H9 (cell line): ENCODE measurements at regions not wholly inside any gene's neighbourhood (a gene's known extent, or its start where the extent isn't known, plus 50 kb on each side); places are given as distances from the start of the nearest gene placed in this dataset.

Experiments used
- DNase-seq: peaks from one replicate; pipeline ENCODE4 v3.0.0-alpha.2; 2017
- H2AFZ ChIP-seq: one replicate; pipeline ENCODE4 v1.6.1; 2013; ENCODE audit warnings: mild to moderate bottlenecking, low read length, control low read depth, moderate library complexity
- H2AK5ac ChIP-seq: 2 replicates; pipeline ENCODE4 v1.6.1; 2013; ENCODE audit warnings: low read length, control low read depth, mixed read lengths; ENCODE audit not compliant: insufficient read length
- H2BK120ac ChIP-seq: one replicate; pipeline ENCODE4 v1.6.1; 2013; ENCODE audit warnings: low read depth, mild to moderate bottlenecking, low read length, control low read depth, inconsistent platforms; ENCODE audit not compliant: poor library complexity, severe bottlenecking
- H2BK12ac ChIP-seq: 2 replicates; pipeline ENCODE4 v1.6.1; 2013; ENCODE audit warnings: low read length, control low read depth, mixed read lengths, low read depth; ENCODE audit not compliant: insufficient read length
- H2BK15ac ChIP-seq: 2 replicates; pipeline ENCODE4 v1.6.1; 2013; ENCODE audit warnings: low read depth, low read length, control low read depth
- H2BK20ac ChIP-seq: one replicate; pipeline ENCODE4 v1.6.1; 2013; ENCODE audit warnings: low read depth, mild to moderate bottlenecking, low read length, control low read depth, inconsistent platforms; ENCODE audit not compliant: poor library complexity, severe bottlenecking
- H2BK5ac ChIP-seq: 2 replicates; pipeline ENCODE4 v1.6.1; 2013; ENCODE audit warnings: low read length, control low read depth, mixed read lengths; ENCODE audit not compliant: insufficient read length
- H3K14ac ChIP-seq: 2 replicates; pipeline ENCODE4 v1.6.1; 2013; ENCODE audit warnings: low read length, control low read depth; ENCODE audit not compliant: insufficient read depth
- H3K18ac ChIP-seq: 2 replicates; pipeline ENCODE4 v1.6.1; 2013; ENCODE audit warnings: low read depth, mild to moderate bottlenecking, mixed read lengths, low read length, control low read depth; ENCODE audit not compliant: insufficient read length
- H3K23ac ChIP-seq: 2 replicates; pipeline ENCODE4 v1.6.1; 2013; ENCODE audit warnings: low read length, control low read depth, mixed read lengths, low read depth; ENCODE audit not compliant: insufficient read length
- H3K23me2 ChIP-seq: 2 replicates; pipeline ENCODE4 v1.6.1; 2013; ENCODE audit warnings: low read depth, mild to moderate bottlenecking, mixed read lengths, low read length, control low read depth; ENCODE audit not compliant: insufficient read length, poor library complexity, severe bottlenecking
- H3K27ac ChIP-seq: 2 replicates; pipeline ENCODE4 v1.5.1; 2013; ENCODE audit warnings: low read length, control low read depth, mixed read lengths, low read depth; ENCODE audit not compliant: insufficient read length
- H3K27me3 ChIP-seq: 2 replicates; pipeline ENCODE4 v1.6.1; 2013; ENCODE audit warnings: low read length, control low read depth, inconsistent platforms; ENCODE audit not compliant: insufficient read depth
- H3K4ac ChIP-seq: 2 replicates; pipeline ENCODE4 v1.6.1; 2013; ENCODE audit warnings: low read depth, mild to moderate bottlenecking, control low read depth, inconsistent platforms, low read length, moderate library complexity
- H3K4me1 ChIP-seq: 2 replicates; pipeline ENCODE4 v1.6.1; 2013; ENCODE audit warnings: low read length, control low read depth, inconsistent platforms; ENCODE audit not compliant: insufficient read depth
- H3K4me2 ChIP-seq: 2 replicates; pipeline ENCODE4 v1.6.1; 2013; ENCODE audit warnings: low read length, control low read depth, mixed read lengths; ENCODE audit not compliant: insufficient read length, insufficient read depth
- H3K56ac ChIP-seq: 2 replicates; pipeline ENCODE4 v1.6.1; 2013; ENCODE audit warnings: low read depth, mild to moderate bottlenecking, mixed read lengths, low read length, control low read depth; ENCODE audit not compliant: insufficient read length
- H3K79me1 ChIP-seq: 2 replicates; pipeline ENCODE4 v1.6.1; 2013; ENCODE audit warnings: low read depth, mild to moderate bottlenecking, moderate library complexity, low read length, control low read depth, inconsistent platforms; ENCODE audit not compliant: insufficient read depth, poor library complexity, severe bottlenecking
- H3K79me2 ChIP-seq: 2 replicates; pipeline ENCODE4 v1.6.1; 2013; ENCODE audit warnings: low read length, control low read depth, inconsistent platforms; ENCODE audit not compliant: insufficient read depth
- H3K9ac ChIP-seq: 2 replicates; pipeline ENCODE4 v1.6.1; 2013; ENCODE audit warnings: low read length, control low read depth, mixed read lengths; ENCODE audit not compliant: insufficient read length; ENCODE audit errors: extremely low read depth
- H3K9me3 ChIP-seq: one replicate; pipeline ENCODE4 v1.6.1; 2013; ENCODE audit warnings: low read depth, low read length, inconsistent platforms; ENCODE audit not compliant: control insufficient read depth
- H3T11ph ChIP-seq: one replicate; pipeline ENCODE4 v1.6.1; 2013; ENCODE audit warnings: mild to moderate bottlenecking, low read length, control low read depth, inconsistent platforms
- H4K20me1 ChIP-seq: one replicate; pipeline ENCODE4 v1.6.1; 2013; ENCODE audit not compliant: control insufficient read depth, insufficient read length, insufficient read depth
- H4K5ac ChIP-seq: 2 replicates; pipeline ENCODE4 v1.6.1; 2013; ENCODE audit warnings: low read depth, mild to moderate bottlenecking, mixed read lengths, low read length, control low read depth; ENCODE audit not compliant: insufficient read length
- H4K8ac ChIP-seq: replicated peaks from 2 replicates; pipeline ENCODE4 v1.6.1; 2013; ENCODE audit warnings: low read length, control low read depth, mixed read lengths, low read depth; ENCODE audit not compliant: insufficient read length
- H4K91ac ChIP-seq: 2 replicates; pipeline ENCODE4 v1.6.1; 2013; ENCODE audit warnings: low read depth, mild to moderate bottlenecking, moderate library complexity, mixed read lengths, low read length, control low read depth; ENCODE audit not compliant: insufficient read length
- H3K27ac Mint-ChIP-seq, 3 experiments: 2 replicates in 2 of 3; 3 replicates in 1 of 3; pipeline ENCODE4 v1.8.0; 2020 to 2021; ENCODE audit warnings: mixed read lengths in 3 of 3, mild to moderate bottlenecking in 1 of 3, moderate library complexity in 1 of 3
- H3K27me3 Mint-ChIP-seq: 2 replicates; pipeline ENCODE4 v1.8.0; 2021; ENCODE audit warnings: low read depth, mild to moderate bottlenecking, moderate library complexity, mixed read lengths
- H3K36me3 Mint-ChIP-seq, 3 experiments: 2 replicates in 2 of 3; 3 replicates in 1 of 3; pipeline ENCODE4 v1.8.0; 2020 to 2021; ENCODE audit warnings: low read depth in 3 of 3, mixed read lengths in 3 of 3; ENCODE audit not compliant: insufficient read depth in 1 of 3
- H3K4me1 Mint-ChIP-seq, 2 experiments: 2 replicates each; pipeline ENCODE4 v1.8.0; 2020; ENCODE audit warnings: mixed read lengths in 2 of 2
- H3K4me3 Mint-ChIP-seq, 2 experiments: 2 replicates in 1 of 2; 3 replicates in 1 of 2; pipeline ENCODE4 v1.8.0; 2020 to 2021; ENCODE audit warnings: mild to moderate bottlenecking in 2 of 2, mixed read lengths in 2 of 2, moderate library complexity in 1 of 2
- H3K9me3 Mint-ChIP-seq, 2 experiments: 2 replicates in 1 of 2; 3 replicates in 1 of 2; pipeline ENCODE4 v1.8.0; 2020; ENCODE audit warnings: mild to moderate bottlenecking in 2 of 2, mixed read lengths in 2 of 2, moderate library complexity in 1 of 2
- WGBS: extraction: QIAGEN DNeasy Blood & Tissue Kit; methylation state at CpG from one replicate; pipeline ENCODE4 v1.1.7; 2013; ENCODE audit warnings: missing lambda C conversion rate, low lambda C conversion rate, mixed read lengths; ENCODE audit not compliant: insufficient read length; ENCODE audit errors: extremely low coverage; 5-methylcytosine and 5-hydroxymethylcytosine counted together
- TF ChIP-seq, protein P1 (sequence below): fragments of 200-600 bp; sonication (generic); conservative IDR thresholded peaks from 3 replicates; pipeline ENCODE4 v1.8.0; 2021; ENCODE audit warnings: antibody characterized with exemption, mild to moderate bottlenecking

DNA sequence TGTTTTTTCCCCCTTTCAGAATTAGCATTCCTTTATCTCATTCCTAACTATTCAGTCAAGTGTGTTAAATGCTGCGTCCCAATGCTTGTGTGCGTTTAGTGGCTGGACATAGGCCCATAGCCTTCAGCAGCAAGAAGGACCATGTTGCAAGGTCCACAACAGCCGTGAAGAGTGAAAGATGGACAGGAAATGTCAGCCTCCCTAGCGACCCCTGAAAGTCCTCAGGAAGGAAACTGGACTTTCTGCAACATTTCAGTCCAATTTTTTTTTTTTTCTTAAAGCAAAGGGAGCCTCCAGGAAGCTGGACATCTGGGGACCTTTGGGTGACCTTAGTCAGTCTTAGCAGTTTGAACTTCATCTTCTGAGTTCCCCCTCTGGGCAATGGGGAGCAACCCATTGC, 550.7 kb upstream of the MGMT start:
- Histone ChIP-seq H2BK12ac (no peak overlapping the region), H3K27me3 (no peaks in the 10 kb centered on the region), H3K27ac (no peak overlapping the region), H3K23ac (no peak overlapping the region), H3K9ac (no peak overlapping the region), H3K4me2 (no peak overlapping the region), H3K23me2 (no peaks in the 10 kb centered on the region), H2BK120ac (no peak overlapping the region), H3K14ac (no peak overlapping the region), H2BK20ac (no peak overlapping the region), H2BK15ac (no peak overlapping the region), H3K4me1 (no peaks in the 10 kb centered on the region), H2AFZ (no peak overlapping the region), H4K91ac (no peak overlapping the region), H3K79me2 (no peaks in the 10 kb centered on the region), H3K56ac (no peak overlapping the region), H2AK5ac (no peak overlapping the region), H3K79me1 (no peaks in the 10 kb centered on the region), H3T11ph (no peak overlapping the region), H3K18ac (no peak overlapping the region), H2BK5ac (no peak overlapping the region), H4K5ac (no peak overlapping the region), H3K9me3 (no peaks in the 10 kb centered on the region), H4K8ac (no peak overlapping the region), H3K4ac (no peak overlapping the region), H4K20me1 (no peaks in the 10 kb centered on the region)
- no peaks in the 10 kb centered on the region for H3K36me3 Mint-ChIP-seq
- no peak for DNase-seq
- no CpG with 5 or more reads among the region's 4 CpGs for WGBS
- peaks cover 2% of the 10 kb centered on the region; the same call in 1 of the 2 replicates for H3K27me3 Mint-ChIP-seq
- peaks cover 0 to 2% of the 10 kb centered on the region in 2 experiments; a peak in 1 of 4 replicates for H3K4me1 Mint-ChIP-seq
- no peak overlapping the region for H3K4me3 Mint-ChIP-seq
- H3K27ac Mint-ChIP-seq = no peak overlapping the region
- H3K9me3 Mint-ChIP-seq = peaks cover 0 to 3% of the 10 kb centered on the region in 2 experiments; a peak in 1 of 5 replicates
- TF ChIP-seq, protein P1, sequence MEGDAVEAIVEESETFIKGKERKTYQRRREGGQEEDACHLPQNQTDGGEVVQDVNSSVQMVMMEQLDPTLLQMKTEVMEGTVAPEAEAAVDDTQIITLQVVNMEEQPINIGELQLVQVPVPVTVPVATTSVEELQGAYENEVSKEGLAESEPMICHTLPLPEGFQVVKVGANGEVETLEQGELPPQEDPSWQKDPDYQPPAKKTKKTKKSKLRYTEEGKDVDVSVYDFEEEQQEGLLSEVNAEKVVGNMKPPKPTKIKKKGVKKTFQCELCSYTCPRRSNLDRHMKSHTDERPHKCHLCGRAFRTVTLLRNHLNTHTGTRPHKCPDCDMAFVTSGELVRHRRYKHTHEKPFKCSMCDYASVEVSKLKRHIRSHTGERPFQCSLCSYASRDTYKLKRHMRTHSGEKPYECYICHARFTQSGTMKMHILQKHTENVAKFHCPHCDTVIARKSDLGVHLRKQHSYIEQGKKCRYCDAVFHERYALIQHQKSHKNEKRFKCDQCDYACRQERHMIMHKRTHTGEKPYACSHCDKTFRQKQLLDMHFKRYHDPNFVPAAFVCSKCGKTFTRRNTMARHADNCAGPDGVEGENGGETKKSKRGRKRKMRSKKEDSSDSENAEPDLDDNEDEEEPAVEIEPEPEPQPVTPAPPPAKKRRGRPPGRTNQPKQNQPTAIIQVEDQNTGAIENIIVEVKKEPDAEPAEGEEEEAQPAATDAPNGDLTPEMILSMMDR = no peak
